PC-9 (cell line): ENCODE measurements at regions not wholly inside any gene's neighbourhood (a gene's known extent, or its start where the extent isn't known, plus 50 kb on each side); places are given as distances from the start of the nearest gene placed in this dataset.

Source experiments
- BruUV-seq: library from RNA; stranded (reverse); fragments of 400-500 nt; replicated peaks from 2 replicates; lab custom pipeline; 2021; lab: Mats Ljungman, UMichigan
- CTCF ChIA-PET: fragments of 300-600 bp; sonication (Branson Sonifier 250); formaldehyde crosslinking; loops from one replicate; lab custom pipeline; 2022; ENCODE audit warnings: antibody characterized with exemption; lab: Charles Lee
- POLR2A ChIA-PET: fragments of 300-600 bp; sonication (Branson Sonifier 250); formaldehyde crosslinking; loops from one replicate; lab custom pipeline; 2022; ENCODE audit warnings: antibody characterized with exemption; ENCODE audit not compliant: unreplicated experiment; lab: Charles Lee
- DNase-seq, 2 experiments: peaks; one replicate each; pipeline versions ENCODE4 v3.0.0 to v3.0.0-alpha.2; 2015 to 2022; ENCODE audit warnings: mixed read lengths in 1 of 2
- H2AFZ ChIP-seq: fragments of 200-600 bp; sonication (generic); 2 replicates; pipeline ENCODE4 v1.8.1; 2017; ENCODE audit warnings: antibody characterized with exemption
- H3F3A ChIP-seq: fragments of 200-600 bp; sonication (generic); 2 replicates; pipeline ENCODE4 v1.8.1; 2017; ENCODE audit warnings: antibody characterized with exemption, mild to moderate bottlenecking, low read depth; ENCODE audit not compliant: insufficient read depth
- H3K27ac ChIP-seq: fragments of 200-600 bp; sonication (generic); 2 replicates; pipeline ENCODE4 v1.6.1; 2016; ENCODE audit warnings: mixed run types
- H3K27me3 ChIP-seq: fragments of 200-600 bp; sonication (generic); 2 replicates; pipeline ENCODE4 v1.6.1; 2016; ENCODE audit warnings: low read depth, mixed run types; ENCODE audit not compliant: insufficient read depth
- H3K36me3 ChIP-seq: fragments of 200-600 bp; sonication (generic); 2 replicates; pipeline ENCODE4 v1.6.1; 2016; ENCODE audit warnings: low read depth, mixed run types
- H3K4me1 ChIP-seq: fragments of 200-600 bp; sonication (generic); replicated peaks from 2 replicates; pipeline ENCODE4 v1.6.1; 2016; ENCODE audit warnings: mixed run types; ENCODE audit not compliant: insufficient read depth
- H3K4me2 ChIP-seq: fragments of 200-600 bp; sonication (generic); 2 replicates; pipeline ENCODE4 v1.6.1; 2017; ENCODE audit warnings: mixed run types
- H3K4me3 ChIP-seq: fragments of 200-600 bp; sonication (generic); 2 replicates; pipeline ENCODE4 v1.6.1; 2016; ENCODE audit warnings: mixed run types
- H3K79me2 ChIP-seq: fragments of 200-600 bp; sonication (generic); 2 replicates; pipeline ENCODE4 v1.6.1; 2017; ENCODE audit warnings: low read depth, mixed run types
- H3K9me2 ChIP-seq: fragments of 200-600 bp; sonication (generic); 2 replicates; pipeline ENCODE4 v1.8.1; 2017; ENCODE audit warnings: mild to moderate bottlenecking; ENCODE audit not compliant: insufficient read depth
- H3K9me3 ChIP-seq: fragments of 200-600 bp; sonication (generic); 2 replicates; pipeline ENCODE4 v1.8.1; 2016; ENCODE audit warnings: low read depth; ENCODE audit not compliant: insufficient read depth
- H4K20me1 ChIP-seq: fragments of 200-600 bp; sonication (generic); 2 replicates; pipeline ENCODE4 v1.8.1; 2017; ENCODE audit not compliant: insufficient read depth
- CTCF ChIP-seq: fragments of 200-600 bp; sonication (generic); conservative IDR thresholded peaks from 2 replicates; pipeline ENCODE4 v1.6.1; 2017; ENCODE audit warnings: mixed run types, antibody characterized with exemption, mild to moderate bottlenecking, moderate library complexity
- EZH2 ChIP-seq: fragments of 200-600 bp; sonication (generic); IDR thresholded peaks from 2 replicates; pipeline ENCODE4 v1.8.0; 2017; ENCODE audit warnings: antibody characterized with exemption, low read depth
- intact Hi-C: fragments of 100-400 bp; cut with micrococcal nuclease; formaldehyde crosslinking; loops from one replicate; pipeline ENCODE4 v1.10.0; 2022; ENCODE audit not compliant: unreplicated experiment

DNA sequence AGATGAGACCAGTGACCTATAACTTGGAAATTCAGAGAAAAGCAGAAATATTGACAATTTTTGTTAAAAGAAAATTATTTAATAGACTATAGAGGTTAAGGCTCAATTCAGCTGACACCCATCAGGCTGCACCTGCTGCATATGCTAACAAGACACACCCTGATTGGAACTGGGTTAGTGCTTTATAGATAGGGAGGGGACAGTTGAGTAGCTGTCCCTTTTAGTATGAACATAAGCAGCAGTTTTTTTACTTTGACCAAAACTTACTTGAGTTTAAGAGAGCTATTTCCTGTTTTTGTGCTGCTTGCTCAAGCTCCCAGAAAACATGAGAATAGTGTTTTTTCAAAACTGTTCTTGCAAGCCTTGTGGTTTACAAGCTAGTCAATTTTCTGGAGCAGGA lies 292.6 kb downstream of the LRRC3B start:
- H2AFZ ChIP-seq = no peak overlapping the region
- TF ChIP-seq EZH2 (no peak), CTCF (no peak)
- no peaks in the 10 kb centered on the region for H3K79me2 ChIP-seq
- CTCF ChIA-PET = no interaction called here
- H3K4me2 ChIP-seq = no peak overlapping the region
- no peaks in the 10 kb centered on the region for H3K36me3 ChIP-seq
- H3F3A ChIP-seq = no peaks in the 10 kb centered on the region
- H3K9me2 ChIP-seq = no peaks in the 10 kb centered on the region
- POLR2A ChIA-PET = no interaction called here
- intact Hi-C loops = no loop called here
- BruUV-seq = no TSS peak
- H3K27me3 ChIP-seq = no peaks in the 10 kb centered on the region
- no peak for DNase-seq
- H3K4me3 ChIP-seq = no peak overlapping the region
- no peaks in the 10 kb centered on the region for H4K20me1 ChIP-seq
- no peaks in the 10 kb centered on the region for H3K9me3 ChIP-seq
- H3K27ac ChIP-seq = no peak overlapping the region
- H3K4me1 ChIP-seq = no peaks in the 10 kb centered on the region

GRCh38 chr3:26920646-26921478 lies 298.3 kb downstream of the LRRC3B start:
- no peak overlapping the region for H3K4me3 ChIP-seq
- no peak overlapping the region for H3K27ac ChIP-seq
- no peaks in the 10 kb centered on the region for H3K79me2 ChIP-seq
- no peaks in the 10 kb centered on the region for H3K27me3 ChIP-seq
- no peaks in the 10 kb centered on the region for H3K36me3 ChIP-seq
- TF ChIP-seq CTCF (no peak), EZH2 (no peak)
- intact Hi-C loops = no loop called here
- no peaks in the 10 kb centered on the region for H3K4me1 ChIP-seq
- H4K20me1 ChIP-seq = no peaks in the 10 kb centered on the region
- H3K4me2 ChIP-seq = no peak overlapping the region
- no TSS peak for BruUV-seq
- H3K9me3 ChIP-seq = no peaks in the 10 kb centered on the region
- DNase-seq = no peak
- ChIA-PET POLR2A (no interaction called here), CTCF (no interaction called here)
- no peak overlapping the region for H2AFZ ChIP-seq
- no peaks in the 10 kb centered on the region for H3F3A ChIP-seq
- no peaks in the 10 kb centered on the region for H3K9me2 ChIP-seq

DNA sequence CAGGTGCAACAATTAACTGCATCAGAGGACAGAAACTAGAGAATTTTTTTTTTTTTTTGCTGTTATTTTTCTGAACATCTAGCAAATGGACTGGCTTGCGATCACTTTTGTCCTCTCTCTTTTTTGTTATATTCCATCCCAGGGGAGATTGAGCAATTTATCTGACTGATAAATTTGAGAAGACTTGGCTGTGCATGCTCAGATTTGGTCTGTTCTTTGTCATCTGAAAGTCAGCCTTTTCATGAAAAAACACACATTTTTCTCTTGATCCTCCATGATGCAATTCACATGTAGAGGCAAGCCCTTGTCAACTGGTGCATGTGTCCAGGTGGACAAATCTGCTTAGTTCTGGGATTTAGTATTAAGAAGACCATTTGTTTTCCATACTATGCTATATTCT lies 309.3 kb downstream of the LRRC3B start:
- Histone ChIP-seq H3K9me2 (no peaks in the 10 kb centered on the region; the same call in 1 of the 2 replicates), H2AFZ (no peak overlapping the region), H4K20me1 (no peaks in the 10 kb centered on the region), H3F3A (no peaks in the 10 kb centered on the region), H3K4me1 (no peaks in the 10 kb centered on the region), H3K4me2 (no peak overlapping the region), H3K36me3 (no peaks in the 10 kb centered on the region), H3K9me3 (no peaks in the 10 kb centered on the region), H3K4me3 (no peak overlapping the region), H3K27ac (no peak overlapping the region), H3K27me3 (no peaks in the 10 kb centered on the region), H3K79me2 (no peaks in the 10 kb centered on the region)
- DNase-seq = no peak
- BruUV-seq = no TSS peak
- intact Hi-C loops = no loop called here
- ChIA-PET CTCF (no interaction called here), POLR2A (no interaction called here)
- TF ChIP-seq EZH2 (no peak), CTCF (no peak)
